Head of caudate nucleus (tissue), 42 donors: ENCODE measurements at regions not wholly inside any gene's neighbourhood (a gene's known extent, or its start where the extent isn't known, plus 50 kb on each side); places are given as distances from the start of the nearest gene placed in this dataset.
"Not testable (repeated sequence)": the region's sequence is repeated elsewhere in the genome, so short reads cannot be mapped to it uniquely, and the experiment has no call there.

Experiments used
- DNase-seq, 42 donors: peaks; one replicate each; pipeline versions ENCODE4 v3.0.0 to v3.0.0-alpha.2; 2020 to 2021; ENCODE audit warnings: mixed read lengths in 7 of 42
- intact Hi-C: fragments of 100-400 bp; cut with DNase I; formaldehyde crosslinking; loops from one replicate; pipeline ENCODE4 v1.15.0; 2022

- intact Hi-C loops: no loop called here
- DNase-seq: peak; percentile 55 to 92 (median 85)
Measured at GRCh38 chr6:56843476-56844349, 111.2 kb upstream of the BEND6 start.

GRCh38 chr6:56842686-56843475 lies 112.0 kb upstream of the BEND6 start:
- peak in 40 of 42 donors; percentile 7 to 73 (median 42) for DNase-seq
- intact Hi-C loops: no loop called here

- DNase-seq: no peak
- intact Hi-C loops: no loop called here
Measured at GRCh38 chr6:56841751-56842150, 113.2 kb upstream of the BEND6 start.

GRCh38 chr6:56841381-56841749 lies 113.5 kb upstream of the BEND6 start:
- intact Hi-C loops: no loop called here
- DNase-seq: no peak

- peak in 1 of 42 donors; percentile 39 for DNase-seq
- intact Hi-C loops: no loop called here
Measured at GRCh38 chr6:56840467-56841380, 114.2 kb upstream of the BEND6 start.

- intact Hi-C loops: no loop called here
- DNase-seq: no peak
Measured at GRCh38 chr6:56839533-56840183, 115.2 kb upstream of the BEND6 start.

GRCh38 chr6:56838965-56839364 lies 115.9 kb upstream of the BEND6 start:
- DNase-seq: no peak
- intact Hi-C loops: no loop called here

GRCh38 chr6:56838016-56838555 lies 116.8 kb upstream of the BEND6 start:
- DNase-seq: no peak
- intact Hi-C loops: no loop called here

- intact Hi-C loops: no loop called here
- no peak for DNase-seq
Measured at GRCh38 chr6:56837322-56837894, 117.5 kb upstream of the BEND6 start.

GRCh38 chr6:56835612-56836011 lies 119.3 kb upstream of the BEND6 start:
- DNase-seq: no peak
- intact Hi-C loops: no loop called here

- intact Hi-C loops: no loop called here
- no peak for DNase-seq
Measured at GRCh38 chr6:56833873-56834272, 121.0 kb upstream of the BEND6 start.

GRCh38 chr6:56833127-56833791 lies 121.6 kb upstream of the BEND6 start:
- DNase-seq: no peak
- intact Hi-C loops: no loop called here

- intact Hi-C loops: no loop called here
- DNase-seq: no peak
Measured at GRCh38 chr6:56832225-56832624, 122.7 kb upstream of the BEND6 start.

GRCh38 chr6:56831334-56831733 lies 123.6 kb upstream of the BEND6 start:
- intact Hi-C loops: no loop called here

GRCh38 chr6:56827908-56828649 lies 126.8 kb upstream of the BEND6 start:
- intact Hi-C loops: no loop called here
- no peak for DNase-seq

More at GRCh38 chr6:56831334-56831733, 123.6 kb upstream of the BEND6 start:
- DNase-seq: no peak

GRCh38 chr6:56824431-56824830 lies 130.5 kb upstream of the BEND6 start:
- DNase-seq, intact Hi-C loops: not testable (repeated sequence)

GRCh38 chr6:56821005-56821432 lies 133.9 kb upstream of the BEND6 start:
- intact Hi-C loops: no loop called here
- DNase-seq: no peak
